ENCODE measurements at regions not wholly inside any gene's neighbourhood (a gene's known extent, or its start where the extent isn't known, plus 50 kb on each side); places are given as distances from the start of the nearest gene placed in this dataset.

- DNase-seq, result peak; percentile 15
- ChIA-PET POLR2A (no interaction called here), CTCF (no interaction called here)
- peaks cover 5% of the 10 kb centered on the region for H3K27me3 Mint-ChIP-seq
- no peaks in the 10 kb centered on the region for H3K9me3 Mint-ChIP-seq
- H3K4me3 Mint-ChIP-seq, result no peak overlapping the region
- H3K36me3 Mint-ChIP-seq (ENCODE audit: low read depth), result no peaks in the 10 kb centered on the region
- no peak overlapping the region for H3K27ac Mint-ChIP-seq
- H3K4me1 Mint-ChIP-seq, result peaks cover 26% of the 10 kb centered on the region
Observed at GRCh38 chr14:105865266-105865903, 339.0 kb downstream of the TMEM121 start.

- Mint-ChIP-seq H3K4me1 (peaks cover 18% of the 10 kb centered on the region), H3K27me3 (peaks cover 10% of the 10 kb centered on the region), H3K9me3 (no peaks in the 10 kb centered on the region), H3K4me3 (no peak overlapping the region), H3K27ac (no peak overlapping the region), H3K36me3 (ENCODE audit: low read depth) (no peaks in the 10 kb centered on the region)
- POLR2A ChIA-PET, result no interaction called here
- CTCF ChIA-PET, result no interaction called here
- peak; percentile 15 for DNase-seq
Observed at GRCh38 chr14:105865904-105866840, 339.8 kb downstream of the TMEM121 start.

GRCh38 chr14:105866841-105867321, 340.5 kb downstream of the TMEM121 start:
- peaks cover 17% of the 10 kb centered on the region for H3K27me3 Mint-ChIP-seq
- no peaks in the 10 kb centered on the region for H3K9me3 Mint-ChIP-seq
- ChIA-PET POLR2A (no interaction called here), CTCF (no interaction called here)
- H3K36me3 Mint-ChIP-seq (ENCODE audit: low read depth), result no peaks in the 10 kb centered on the region
- DNase-seq, result no peak
- no peak overlapping the region for H3K27ac Mint-ChIP-seq
- H3K4me3 Mint-ChIP-seq, result no peak overlapping the region
- H3K4me1 Mint-ChIP-seq, result peaks cover 11% of the 10 kb centered on the region

GRCh38 chr14:105867961-105868599, 341.7 kb downstream of the TMEM121 start:
- Mint-ChIP-seq H3K27ac (no peak overlapping the region), H3K4me3 (no peak overlapping the region), H3K4me1 (no peaks in the 10 kb centered on the region), H3K27me3 (peaks cover 27% of the 10 kb centered on the region), H3K9me3 (no peaks in the 10 kb centered on the region), H3K36me3 (ENCODE audit: low read depth) (no peaks in the 10 kb centered on the region)
- CTCF ChIA-PET, result no interaction called here
- DNase-seq, result peak; percentile 13
- POLR2A ChIA-PET, result no interaction called here

- H3K27ac Mint-ChIP-seq, result no peak overlapping the region
- DNase-seq, result no peak
- no peaks in the 10 kb centered on the region for H3K9me3 Mint-ChIP-seq
- H3K27me3 Mint-ChIP-seq, result peaks cover 59% of the 10 kb centered on the region
- ChIA-PET CTCF (no interaction called here), POLR2A (no interaction called here)
- H3K36me3 Mint-ChIP-seq (ENCODE audit: low read depth), result no peaks in the 10 kb centered on the region
- no peak overlapping the region for H3K4me3 Mint-ChIP-seq
- no peaks in the 10 kb centered on the region for H3K4me1 Mint-ChIP-seq
Observed at GRCh38 chr14:105871590-105871989, 345.2 kb downstream of the TMEM121 start.

GRCh38 chr14:105873870-105874512, 347.6 kb downstream of the TMEM121 start:
- CTCF ChIA-PET, result no interaction called here
- Mint-ChIP-seq H3K9me3 (no peaks in the 10 kb centered on the region), H3K4me3 (no peak overlapping the region), H3K4me1 (no peaks in the 10 kb centered on the region), H3K27me3 (peaks cover 73% of the 10 kb centered on the region), H3K36me3 (ENCODE audit: low read depth) (no peaks in the 10 kb centered on the region), H3K27ac (no peak overlapping the region)
- no peak for DNase-seq
- POLR2A ChIA-PET, result interaction anchor here (1.3 to 1.9 kb wide), 2 partner anchors 12 to 23 kb away, joined by 3 to 4 read pairs; no protein-coding TSS in a partner anchor

- no peaks in the 10 kb centered on the region for H3K36me3 Mint-ChIP-seq (ENCODE audit: low read depth)
- H3K4me3 Mint-ChIP-seq, result no peak overlapping the region
- H3K27me3 Mint-ChIP-seq, result peaks cover 72% of the 10 kb centered on the region
- peaks cover 4% of the 10 kb centered on the region for H3K4me1 Mint-ChIP-seq
- H3K9me3 Mint-ChIP-seq, result no peaks in the 10 kb centered on the region
- no peak overlapping the region for H3K27ac Mint-ChIP-seq
- CTCF ChIA-PET, result interaction anchor here (1.4 kb wide), 1 partner anchor 17 kb away, joined by 3 read pairs; no protein-coding TSS in a partner anchor
- POLR2A ChIA-PET, result no interaction called here
- no peak for DNase-seq
Observed at GRCh38 chr14:105876158-105876557, 349.8 kb downstream of the TMEM121 start.

GRCh38 chr14:105876829-105877228, 350.4 kb downstream of the TMEM121 start:
- DNase-seq, result no peak
- ChIA-PET POLR2A (no interaction called here), CTCF (interaction anchor here (1.4 kb wide), 1 partner anchor 17 kb away, joined by 3 read pairs; no protein-coding TSS in a partner anchor)
- Mint-ChIP-seq H3K4me1 (peaks cover 4% of the 10 kb centered on the region), H3K4me3 (no peak overlapping the region), H3K36me3 (ENCODE audit: low read depth) (no peaks in the 10 kb centered on the region), H3K27ac (no peak overlapping the region), H3K27me3 (peaks cover 65% of the 10 kb centered on the region), H3K9me3 (no peaks in the 10 kb centered on the region)

- no peak for DNase-seq
- H3K9me3 Mint-ChIP-seq, result no peaks in the 10 kb centered on the region
- no peak overlapping the region for H3K4me3 Mint-ChIP-seq
- peaks cover 57% of the 10 kb centered on the region for H3K27me3 Mint-ChIP-seq
- H3K36me3 Mint-ChIP-seq (ENCODE audit: low read depth), result no peaks in the 10 kb centered on the region
- ChIA-PET POLR2A (no interaction called here), CTCF (no interaction called here)
- no peak overlapping the region for H3K27ac Mint-ChIP-seq
- peaks cover 4% of the 10 kb centered on the region for H3K4me1 Mint-ChIP-seq
Observed at GRCh38 chr14:105877645-105878044, 351.3 kb downstream of the TMEM121 start.

- peaks cover 4% of the 10 kb centered on the region for H3K4me1 Mint-ChIP-seq
- no peak overlapping the region for H3K4me3 Mint-ChIP-seq
- ChIA-PET POLR2A (interaction anchor here (1.4 kb wide), 1 partner anchor 19 kb away, joined by 4 read pairs; no protein-coding TSS in a partner anchor), CTCF (no interaction called here)
- DNase-seq, result no peak
- no peaks in the 10 kb centered on the region for H3K9me3 Mint-ChIP-seq
- no peaks in the 10 kb centered on the region for H3K36me3 Mint-ChIP-seq (ENCODE audit: low read depth)
- peaks cover 52% of the 10 kb centered on the region for H3K27me3 Mint-ChIP-seq
- H3K27ac Mint-ChIP-seq, result no peak overlapping the region
Observed at GRCh38 chr14:105878125-105878524, 351.7 kb downstream of the TMEM121 start.

- CTCF ChIA-PET, result no interaction called here
- DNase-seq, result no peak
- POLR2A ChIA-PET, result interaction anchor here (1.4 kb wide), 1 partner anchor 20 kb away, joined by 4 read pairs; no protein-coding TSS in a partner anchor
- Mint-ChIP-seq H3K4me1 (peaks cover 4% of the 10 kb centered on the region), H3K27me3 (peaks cover 50% of the 10 kb centered on the region), H3K4me3 (no peak overlapping the region), H3K36me3 (ENCODE audit: low read depth) (no peaks in the 10 kb centered on the region), H3K9me3 (no peaks in the 10 kb centered on the region), H3K27ac (no peak overlapping the region)
Observed at GRCh38 chr14:105878554-105878953, 352.2 kb downstream of the TMEM121 start.

GRCh38 chr14:105879503-105879866, 353.1 kb downstream of the TMEM121 start:
- Mint-ChIP-seq H3K27me3 (peaks cover 41% of the 10 kb centered on the region), H3K4me3 (no peak overlapping the region), H3K4me1 (peaks cover 4% of the 10 kb centered on the region), H3K9me3 (no peaks in the 10 kb centered on the region), H3K27ac (no peak overlapping the region), H3K36me3 (ENCODE audit: low read depth) (no peaks in the 10 kb centered on the region)
- ChIA-PET CTCF (no interaction called here), POLR2A (interaction anchor here (1.4 kb wide), 1 partner anchor 21 kb away, joined by 4 read pairs; no protein-coding TSS in a partner anchor)
- no peak for DNase-seq
